ENCODE measurements at regions not wholly inside any gene's neighbourhood (a gene's known extent, or its start where the extent isn't known, plus 50 kb on each side); places are given as distances from the start of the nearest gene placed in this dataset.

DNA sequence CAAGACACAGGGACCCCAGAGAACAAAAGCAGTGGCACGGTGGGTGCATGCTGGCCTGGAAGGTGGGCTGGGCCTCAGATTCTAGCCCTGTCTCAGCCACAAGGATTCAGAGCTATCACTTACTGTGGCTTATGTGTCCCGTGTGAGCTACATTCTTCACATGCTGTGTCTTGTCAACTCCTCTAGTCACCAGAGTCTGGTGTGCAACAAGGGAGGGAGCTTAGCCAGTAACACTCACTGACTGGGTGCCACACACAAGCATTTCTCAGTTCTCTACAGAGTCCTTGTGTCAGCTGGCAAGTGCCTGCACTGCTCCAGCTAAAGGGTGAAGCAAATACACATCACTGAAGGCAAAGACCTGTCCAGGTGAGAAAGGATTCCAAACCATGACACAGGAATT, 186.9 kb upstream of the CDYL start:
- WGBS (ENCODE audit: insufficient coverage) = 92% methylated on average over 2 of the region's 2 CpGs
- Mint-ChIP-seq H3K9me3 (no peaks in the 10 kb centered on the region), H3K4me1 (peaks cover 8 to 9% of the 10 kb centered on the region in 2 donors), H3K27me3 (ENCODE audit: low read depth in 2 of 2) (peaks cover 0 to 11% of the 10 kb centered on the region in 2 donors), H3K27ac (no peak overlapping the region), H3K4me3 (no peak overlapping the region), H3K36me3 (no peaks in the 10 kb centered on the region)
- DNase-seq (no peak), ATAC-seq (no peak)
- intact Hi-C loops (cut with micrococcal nuclease) = no loop called here
- Histone ChIP-seq H3K4me3 (ENCODE audit: low read length) (no peak overlapping the region), H3K9me3 (ENCODE audit: control insufficient read depth, insufficient read depth, low read length) (no peaks in the 10 kb centered on the region), H3K27ac (ENCODE audit: low read length) (no peak overlapping the region), H3K27me3 (ENCODE audit: control insufficient read depth, insufficient read depth, low read length) (no peaks in the 10 kb centered on the region), H3K36me3 (ENCODE audit: control insufficient read depth, insufficient read depth, low read length) (no peaks in the 10 kb centered on the region), H3K4me1 (ENCODE audit: control insufficient read depth, insufficient read depth, low read length) (no peaks in the 10 kb centered on the region)
- TF ChIP-seq, protein P1, sequence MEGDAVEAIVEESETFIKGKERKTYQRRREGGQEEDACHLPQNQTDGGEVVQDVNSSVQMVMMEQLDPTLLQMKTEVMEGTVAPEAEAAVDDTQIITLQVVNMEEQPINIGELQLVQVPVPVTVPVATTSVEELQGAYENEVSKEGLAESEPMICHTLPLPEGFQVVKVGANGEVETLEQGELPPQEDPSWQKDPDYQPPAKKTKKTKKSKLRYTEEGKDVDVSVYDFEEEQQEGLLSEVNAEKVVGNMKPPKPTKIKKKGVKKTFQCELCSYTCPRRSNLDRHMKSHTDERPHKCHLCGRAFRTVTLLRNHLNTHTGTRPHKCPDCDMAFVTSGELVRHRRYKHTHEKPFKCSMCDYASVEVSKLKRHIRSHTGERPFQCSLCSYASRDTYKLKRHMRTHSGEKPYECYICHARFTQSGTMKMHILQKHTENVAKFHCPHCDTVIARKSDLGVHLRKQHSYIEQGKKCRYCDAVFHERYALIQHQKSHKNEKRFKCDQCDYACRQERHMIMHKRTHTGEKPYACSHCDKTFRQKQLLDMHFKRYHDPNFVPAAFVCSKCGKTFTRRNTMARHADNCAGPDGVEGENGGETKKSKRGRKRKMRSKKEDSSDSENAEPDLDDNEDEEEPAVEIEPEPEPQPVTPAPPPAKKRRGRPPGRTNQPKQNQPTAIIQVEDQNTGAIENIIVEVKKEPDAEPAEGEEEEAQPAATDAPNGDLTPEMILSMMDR (IDR thresholded peaks at IDR 0.05) = no peak

DNA sequence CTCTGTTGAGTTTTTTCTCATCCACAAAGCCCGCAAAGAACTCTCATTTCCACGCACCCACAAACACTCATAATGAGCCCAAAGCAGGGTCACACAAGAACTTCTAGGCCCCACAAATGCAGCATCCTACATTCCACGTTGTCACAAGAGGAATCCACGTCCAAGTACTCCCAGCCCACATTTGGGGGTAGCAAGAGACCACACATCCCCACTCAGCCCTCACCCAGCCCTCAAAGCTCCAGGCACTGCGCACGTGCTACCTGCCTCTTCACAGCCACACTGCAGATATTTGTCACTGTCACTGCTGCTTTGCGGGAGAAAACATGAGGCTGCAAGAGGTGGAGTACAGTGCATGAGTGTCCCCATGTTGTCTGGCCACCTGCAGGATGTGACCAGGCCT, 187.6 kb upstream of the CDYL start:
- no peak overlapping the region for H3K4me3 Mint-ChIP-seq
- no peaks in the 10 kb centered on the region for H3K36me3 Mint-ChIP-seq
- H3K27me3 Mint-ChIP-seq (ENCODE audit: low read depth in 2 of 2) = peaks cover 0 to 11% of the 10 kb centered on the region in 2 donors
- Histone ChIP-seq H3K4me1 (ENCODE audit: control insufficient read depth, insufficient read depth, low read length) (no peaks in the 10 kb centered on the region), H3K36me3 (ENCODE audit: control insufficient read depth, insufficient read depth, low read length) (no peaks in the 10 kb centered on the region), H3K9me3 (ENCODE audit: control insufficient read depth, insufficient read depth, low read length) (no peaks in the 10 kb centered on the region), H3K4me3 (ENCODE audit: low read length) (no peak overlapping the region), H3K27me3 (ENCODE audit: control insufficient read depth, insufficient read depth, low read length) (no peaks in the 10 kb centered on the region), H3K27ac (ENCODE audit: low read length) (no peak overlapping the region)
- no peak overlapping the region for H3K27ac Mint-ChIP-seq
- ATAC-seq (no peak), DNase-seq (no peak)
- TF ChIP-seq, protein P1 (IDR thresholded peaks at IDR 0.05) = no peak
- 80% methylated on average over 7 of the region's 7 CpGs for WGBS (ENCODE audit: insufficient coverage)
- H3K9me3 Mint-ChIP-seq = no peaks in the 10 kb centered on the region
- intact Hi-C loops (cut with micrococcal nuclease) = no loop called here
- H3K4me1 Mint-ChIP-seq = peaks cover 2 to 5% of the 10 kb centered on the region in 2 donors

DNA sequence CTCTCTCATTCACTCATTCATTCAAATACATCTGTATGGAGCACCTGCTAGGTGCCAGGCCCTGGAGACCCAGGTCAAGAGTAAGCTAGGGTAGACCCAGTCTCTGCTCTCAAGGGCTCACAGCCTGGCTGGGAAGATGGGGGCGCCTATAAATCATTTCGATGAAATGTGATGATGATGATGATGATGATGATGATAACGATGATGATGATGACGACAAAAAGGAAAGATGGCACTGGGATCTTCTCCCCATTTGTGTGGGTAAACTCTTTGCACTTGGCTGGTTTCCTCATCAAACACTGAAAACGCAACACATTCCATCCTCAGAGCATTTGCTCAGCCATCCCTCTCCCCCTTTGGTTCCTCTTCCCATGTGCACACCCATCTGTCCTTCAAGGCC, 188.0 kb upstream of the CDYL start:
- no peak overlapping the region for H3K27ac ChIP-seq (ENCODE audit: low read length)
- no peak overlapping the region for H3K4me3 ChIP-seq (ENCODE audit: low read length)
- Mint-ChIP-seq H3K36me3 (no peaks in the 10 kb centered on the region), H3K9me3 (no peaks in the 10 kb centered on the region), H3K27ac (no peak overlapping the region), H3K4me1 (peaks cover 0 to 5% of the 10 kb centered on the region in 2 donors), H3K27me3 (ENCODE audit: low read depth in 2 of 2) (peaks cover 0 to 11% of the 10 kb centered on the region in 2 donors), H3K4me3 (no peak overlapping the region)
- H3K9me3 ChIP-seq (ENCODE audit: control insufficient read depth, insufficient read depth, low read length) = no peaks in the 10 kb centered on the region
- H3K27me3 ChIP-seq (ENCODE audit: control insufficient read depth, insufficient read depth, low read length) = no peaks in the 10 kb centered on the region
- DNase-seq = no peak
- H3K4me1 ChIP-seq (ENCODE audit: control insufficient read depth, insufficient read depth, low read length) = no peaks in the 10 kb centered on the region
- no peaks in the 10 kb centered on the region for H3K36me3 ChIP-seq (ENCODE audit: control insufficient read depth, insufficient read depth, low read length)
- TF ChIP-seq, protein P1 (IDR thresholded peaks at IDR 0.05) = no peak
- intact Hi-C loops (cut with micrococcal nuclease) = no loop called here
- WGBS (ENCODE audit: insufficient coverage) = 95% methylated on average over 5 of the region's 5 CpGs
- ATAC-seq = no peak

DNA sequence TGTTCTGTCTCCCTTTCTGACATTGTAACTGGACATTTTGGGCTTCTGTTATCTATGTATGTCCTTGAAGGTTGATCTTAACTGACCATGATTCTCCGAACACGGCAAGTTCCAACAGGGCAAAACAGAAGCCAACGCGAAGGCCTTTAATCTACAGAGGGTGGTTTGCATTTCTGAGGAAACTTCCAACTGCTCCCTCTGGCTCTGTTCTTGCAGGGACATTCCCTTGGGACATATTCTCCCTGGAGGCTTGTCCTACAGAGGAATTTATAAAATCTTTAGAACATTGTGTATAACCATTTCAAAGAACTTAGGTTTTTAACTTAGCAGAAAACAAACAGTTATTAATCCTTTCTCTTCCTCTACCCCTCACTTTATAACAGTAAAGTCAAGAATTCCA, 189.0 kb upstream of the CDYL start:
- 99% methylated on average over 4 of the region's 4 CpGs for WGBS (ENCODE audit: insufficient coverage)
- Mint-ChIP-seq H3K27ac (no peak overlapping the region), H3K9me3 (no peaks in the 10 kb centered on the region), H3K36me3 (no peaks in the 10 kb centered on the region), H3K27me3 (ENCODE audit: low read depth in 2 of 2) (peaks cover 0 to 11% of the 10 kb centered on the region in 2 donors), H3K4me1 (peaks cover 0 to 5% of the 10 kb centered on the region in 2 donors), H3K4me3 (no peak overlapping the region)
- Histone ChIP-seq H3K27me3 (ENCODE audit: control insufficient read depth, insufficient read depth, low read length) (no peaks in the 10 kb centered on the region), H3K4me1 (ENCODE audit: control insufficient read depth, insufficient read depth, low read length) (no peaks in the 10 kb centered on the region), H3K9me3 (ENCODE audit: control insufficient read depth, insufficient read depth, low read length) (no peaks in the 10 kb centered on the region), H3K27ac (ENCODE audit: low read length) (no peak overlapping the region), H3K36me3 (ENCODE audit: control insufficient read depth, insufficient read depth, low read length) (no peaks in the 10 kb centered on the region), H3K4me3 (ENCODE audit: low read length) (no peak overlapping the region)
- intact Hi-C loops (cut with micrococcal nuclease) = no loop called here
- no peak for DNase-seq
- no peak for ATAC-seq
- TF ChIP-seq, protein P1 (IDR thresholded peaks at IDR 0.05) = no peak
